GM21717 (cell line): ENCODE measurements at regions not wholly inside any gene's neighbourhood (a gene's known extent, or its start where the extent isn't known, plus 50 kb on each side); places are given as distances from the start of the nearest gene placed in this dataset.

Experiments used
- ATAC-seq: cut with Tn5 transposase; IDR thresholded peaks from one replicate; pipeline ENCODE4 v1.9.1; 2021; ENCODE audit warnings: mild to moderate bottlenecking, moderate library complexity; ENCODE audit not compliant: unreplicated experiment

DNA sequence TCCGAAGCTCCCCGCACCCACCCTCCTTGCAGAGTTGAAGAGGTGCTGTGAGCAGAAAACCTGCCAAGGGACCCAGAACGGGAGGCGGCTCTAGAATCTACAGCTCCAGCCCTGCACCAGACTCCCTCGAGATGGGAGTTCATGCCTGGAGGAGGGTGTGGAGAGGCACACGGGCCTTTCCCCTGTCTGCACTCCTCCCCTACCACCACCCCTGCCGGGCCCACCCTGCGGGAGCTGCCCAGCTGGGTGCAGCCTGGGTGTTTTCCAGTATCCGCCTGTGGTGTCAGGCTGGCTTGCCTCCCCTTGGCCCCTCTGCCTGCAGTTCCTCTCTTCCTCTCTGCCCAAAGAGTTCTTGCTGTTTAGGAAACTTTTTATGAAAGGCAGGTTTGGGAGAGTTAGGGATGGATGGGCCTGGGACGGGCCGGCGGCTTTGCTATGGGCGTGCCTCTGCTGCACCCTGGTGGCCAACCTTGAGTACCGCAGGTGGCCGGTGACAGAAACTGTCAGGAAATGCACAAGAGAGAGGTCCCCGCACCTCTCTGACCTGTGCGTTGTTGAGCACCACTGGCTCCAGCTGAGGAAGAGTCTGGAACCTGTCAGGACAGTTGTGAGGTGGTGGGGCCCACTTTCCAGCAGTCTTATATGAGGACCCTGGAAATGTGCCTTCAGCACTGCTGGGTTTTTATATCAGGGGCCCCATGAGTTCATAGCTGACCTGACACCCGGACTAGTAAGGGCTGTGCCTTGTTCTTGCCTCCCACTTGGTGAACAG lies 354.1 kb downstream of the SEC14L1 start:
- ATAC-seq: no peak

DNA sequence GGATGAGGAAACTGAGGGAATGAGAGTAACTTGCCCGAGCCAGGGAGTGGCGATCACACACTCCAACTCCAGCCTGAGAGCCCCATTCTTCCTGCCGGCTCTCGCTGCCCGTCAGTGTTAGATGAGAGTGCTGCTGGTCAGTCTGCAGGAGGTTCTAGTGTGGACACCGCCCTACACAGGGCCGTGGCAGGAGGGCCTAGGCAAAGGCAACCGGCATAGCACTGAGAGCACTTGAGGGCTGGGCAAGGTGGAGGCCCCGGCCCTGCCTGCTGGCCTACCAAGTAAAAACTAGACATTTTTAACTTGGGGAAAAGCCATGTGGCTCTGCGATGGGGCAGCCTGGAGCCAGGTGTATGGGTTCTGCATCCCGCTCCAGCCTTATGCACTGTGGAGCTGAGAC lies 354.8 kb downstream of the SEC14L1 start:
- ATAC-seq: no peak

DNA sequence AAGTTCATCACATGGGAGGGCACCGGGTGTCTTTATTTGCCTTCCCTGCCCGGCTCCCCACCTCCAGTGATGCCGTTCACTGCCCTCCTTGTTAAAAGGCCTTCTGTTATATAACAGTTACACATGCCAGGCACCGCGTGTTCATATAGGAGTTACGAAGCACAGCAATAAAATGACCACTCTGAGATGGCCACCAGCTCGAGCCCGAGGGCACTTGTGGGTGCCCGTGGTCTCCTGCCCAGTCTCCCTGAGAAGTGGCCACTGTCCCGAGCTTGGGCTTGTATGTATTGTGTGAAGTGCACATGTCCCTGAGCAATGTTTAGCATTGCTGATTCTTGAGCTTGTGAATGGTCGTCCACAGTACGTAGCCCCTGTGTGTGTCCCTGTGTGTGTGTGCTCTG lies 355.6 kb downstream of the SEC14L1 start:
- ATAC-seq: no peak

DNA sequence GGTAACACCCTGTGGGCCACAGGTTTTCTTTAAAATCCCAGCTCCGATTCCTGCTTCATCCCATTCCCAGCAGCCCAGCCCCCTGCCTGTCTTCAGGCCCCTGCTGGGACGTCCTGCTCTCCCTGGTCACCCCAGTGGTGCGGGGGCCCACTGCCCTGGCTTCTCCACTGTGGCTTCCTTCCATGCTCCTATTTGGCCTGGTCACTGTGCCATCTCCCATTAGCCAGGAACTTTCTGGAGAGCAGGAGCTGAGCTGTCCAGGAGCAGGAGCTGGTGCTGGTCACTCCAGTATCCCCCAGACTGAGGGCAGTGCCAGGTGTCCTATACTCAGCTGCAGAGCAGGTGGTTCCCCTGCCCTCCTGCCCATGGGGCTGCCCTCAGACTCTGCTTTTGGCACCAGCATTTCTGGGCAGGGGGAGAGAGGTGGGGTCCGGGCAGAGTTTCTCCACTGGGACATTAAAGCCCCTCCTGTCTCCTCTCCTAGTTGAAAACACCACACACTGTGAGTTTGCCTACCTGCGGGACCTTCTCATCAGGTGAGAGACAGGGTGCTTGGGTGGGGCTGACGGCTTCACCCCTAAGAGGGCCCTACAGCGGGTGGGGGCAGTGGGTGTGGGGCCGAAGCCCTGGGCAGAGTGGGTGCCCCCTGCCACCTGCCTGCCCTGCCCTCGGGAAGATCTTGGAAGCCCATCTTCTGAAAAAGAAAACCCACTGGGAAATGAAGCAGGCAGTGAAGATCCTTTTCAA lies 356.2 kb downstream of the SEC14L1 start:
- ATAC-seq: no peak

DNA sequence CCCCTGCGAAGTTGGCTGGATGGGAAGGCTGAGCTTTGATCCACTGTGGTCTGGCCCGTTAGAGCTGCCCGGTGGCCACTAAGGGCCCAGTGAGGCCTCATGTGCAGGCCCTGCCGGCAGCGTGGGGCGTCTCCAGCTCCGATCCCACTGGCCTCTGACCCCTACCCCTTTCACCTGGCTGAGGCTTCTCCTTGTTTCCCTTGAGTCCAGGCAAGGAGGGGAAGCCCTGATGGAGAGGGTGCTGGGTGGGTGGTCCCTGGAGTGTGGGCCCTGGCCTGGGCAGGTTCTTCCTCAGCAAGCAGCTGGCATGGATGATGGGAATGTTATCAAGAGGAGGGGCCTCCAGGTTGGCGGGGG lies 356.8 kb downstream of the SEC14L1 start:
- no peak for ATAC-seq

DNA sequence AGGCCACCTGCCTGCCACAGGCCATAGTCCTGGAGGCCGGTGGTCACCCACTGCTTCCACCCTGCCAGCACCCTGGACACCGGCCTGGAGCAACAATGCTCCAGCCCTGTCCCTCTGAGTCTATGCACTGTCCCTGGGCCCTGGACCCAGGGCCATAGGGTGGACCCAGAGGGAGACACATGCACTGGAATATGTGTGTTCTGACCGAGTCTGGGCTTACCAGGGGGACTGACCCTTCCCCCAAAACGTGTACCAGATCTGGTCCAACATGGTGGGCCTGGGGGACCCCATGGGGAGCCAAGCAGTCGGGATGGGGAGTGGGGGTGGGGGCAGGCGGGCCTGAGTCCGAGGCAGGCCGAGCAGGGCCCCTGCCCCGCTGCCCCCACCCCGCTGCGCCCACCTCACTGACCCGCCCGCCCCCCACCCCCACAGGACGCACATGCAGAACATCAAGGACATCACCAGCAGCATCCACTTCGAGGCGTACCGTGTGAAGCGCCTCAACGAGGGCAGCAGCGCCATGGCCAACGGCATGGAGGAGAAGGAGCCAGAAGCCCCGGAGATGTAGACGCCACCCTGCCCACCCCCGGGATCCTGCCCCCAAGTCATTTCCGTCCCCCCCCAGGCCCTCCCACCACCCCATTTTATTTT lies 357.4 kb downstream of the SEC14L1 start:
- no peak for ATAC-seq

DNA sequence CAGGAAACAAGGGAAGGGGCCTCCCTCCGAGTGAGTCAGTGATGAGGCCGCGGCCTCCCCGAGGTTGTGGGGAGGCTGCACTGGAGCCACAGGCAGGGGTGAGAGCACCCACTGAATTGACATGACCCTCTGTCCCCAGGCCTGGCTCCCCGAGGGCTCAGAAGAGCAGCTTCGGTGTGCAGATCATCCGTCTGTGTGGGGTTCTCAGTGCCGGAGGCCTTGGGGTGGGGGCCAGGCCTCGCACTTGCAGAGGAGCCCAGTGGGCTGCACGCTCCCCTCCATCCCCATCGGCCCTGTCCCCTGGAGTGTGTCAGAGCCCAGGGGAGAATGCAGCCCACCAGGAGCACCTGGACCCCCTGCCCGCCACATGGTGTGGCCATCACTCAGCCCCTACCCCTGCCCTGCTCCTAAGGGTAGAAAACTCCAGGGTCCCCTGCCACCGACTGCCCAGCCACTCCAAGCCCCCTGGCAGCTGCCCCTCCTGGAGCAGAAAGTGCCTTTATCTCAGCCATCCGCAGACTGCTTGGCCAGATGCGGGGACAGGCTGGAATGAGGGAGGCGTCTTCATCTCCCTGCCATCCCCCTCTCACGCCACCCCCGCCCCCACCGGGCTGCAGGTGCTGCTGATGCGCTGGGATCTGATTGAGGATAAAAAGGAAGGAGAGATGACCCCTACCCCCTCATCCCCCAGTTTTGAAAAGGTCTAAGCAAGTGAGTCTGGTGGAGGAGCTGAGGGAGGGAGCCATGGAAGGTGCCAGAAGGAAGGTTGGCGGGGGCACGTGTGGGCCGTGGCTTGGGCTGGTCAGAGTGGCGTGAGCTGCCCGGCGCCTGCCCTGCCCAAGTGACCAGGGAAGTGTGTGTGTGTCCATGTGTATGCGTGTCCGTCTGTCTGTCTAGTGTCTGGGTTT lies 358.3 kb downstream of the SEC14L1 start:
- ATAC-seq: no peak

DNA sequence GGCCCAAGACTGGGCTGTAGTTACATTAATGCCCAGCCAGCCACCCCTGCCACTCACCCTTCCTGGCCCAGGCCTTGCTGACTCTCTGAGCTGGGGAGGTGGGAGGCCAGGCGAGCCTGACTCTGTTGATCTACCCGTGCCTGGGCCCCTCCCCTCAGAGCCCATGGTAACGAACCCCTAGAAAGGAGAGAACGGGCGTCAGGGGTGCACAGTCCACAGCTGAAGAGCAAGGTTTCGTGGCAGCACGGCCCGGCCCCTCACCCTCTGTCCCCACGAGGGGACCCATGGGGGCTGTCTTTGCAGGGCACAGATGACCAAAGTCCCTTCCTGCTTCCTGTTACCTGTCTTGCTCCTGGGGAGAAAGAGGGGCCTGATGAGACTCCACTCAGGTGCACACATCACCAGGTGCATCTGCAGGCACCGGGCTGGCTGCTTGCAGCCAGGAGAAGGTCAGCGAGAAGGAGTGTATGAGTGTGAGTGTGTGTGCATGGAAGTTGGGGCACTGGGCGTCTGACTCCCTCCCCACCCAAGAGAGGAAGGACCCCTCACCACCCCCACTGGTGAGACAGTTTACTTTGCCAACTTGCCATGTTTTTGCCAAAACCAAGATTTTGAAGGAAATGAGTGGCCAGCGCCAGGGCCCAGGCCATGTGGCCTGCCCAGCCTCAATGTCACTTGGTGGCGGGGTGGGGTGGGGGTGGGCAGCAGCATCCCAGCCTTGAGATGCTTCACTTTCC lies 359.1 kb downstream of the SEC14L1 start:
- no peak for ATAC-seq

DNA sequence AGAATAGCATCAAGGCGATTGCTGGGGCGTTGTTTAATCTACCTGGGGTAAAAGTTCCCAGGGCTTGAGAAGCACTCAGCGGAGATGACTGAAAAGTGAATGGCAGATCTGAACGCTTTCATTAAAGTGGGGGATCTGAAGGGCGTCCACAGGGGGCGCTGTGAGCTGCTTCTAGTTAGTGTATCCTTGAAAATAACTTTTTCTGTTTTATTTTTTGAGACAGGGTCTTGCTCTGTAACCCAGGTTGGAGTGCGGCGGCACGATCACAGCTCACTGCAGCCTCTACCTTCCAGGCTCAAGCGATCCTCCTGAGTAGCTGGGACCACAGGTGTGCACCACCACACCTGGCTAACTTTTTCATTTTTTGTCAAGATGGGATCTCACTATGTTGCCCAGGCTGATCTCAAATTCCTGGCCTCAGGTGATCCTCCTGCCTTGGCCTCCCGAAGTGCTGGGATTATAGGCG lies 360.4 kb downstream of the SEC14L1 start:
- no peak for ATAC-seq

DNA sequence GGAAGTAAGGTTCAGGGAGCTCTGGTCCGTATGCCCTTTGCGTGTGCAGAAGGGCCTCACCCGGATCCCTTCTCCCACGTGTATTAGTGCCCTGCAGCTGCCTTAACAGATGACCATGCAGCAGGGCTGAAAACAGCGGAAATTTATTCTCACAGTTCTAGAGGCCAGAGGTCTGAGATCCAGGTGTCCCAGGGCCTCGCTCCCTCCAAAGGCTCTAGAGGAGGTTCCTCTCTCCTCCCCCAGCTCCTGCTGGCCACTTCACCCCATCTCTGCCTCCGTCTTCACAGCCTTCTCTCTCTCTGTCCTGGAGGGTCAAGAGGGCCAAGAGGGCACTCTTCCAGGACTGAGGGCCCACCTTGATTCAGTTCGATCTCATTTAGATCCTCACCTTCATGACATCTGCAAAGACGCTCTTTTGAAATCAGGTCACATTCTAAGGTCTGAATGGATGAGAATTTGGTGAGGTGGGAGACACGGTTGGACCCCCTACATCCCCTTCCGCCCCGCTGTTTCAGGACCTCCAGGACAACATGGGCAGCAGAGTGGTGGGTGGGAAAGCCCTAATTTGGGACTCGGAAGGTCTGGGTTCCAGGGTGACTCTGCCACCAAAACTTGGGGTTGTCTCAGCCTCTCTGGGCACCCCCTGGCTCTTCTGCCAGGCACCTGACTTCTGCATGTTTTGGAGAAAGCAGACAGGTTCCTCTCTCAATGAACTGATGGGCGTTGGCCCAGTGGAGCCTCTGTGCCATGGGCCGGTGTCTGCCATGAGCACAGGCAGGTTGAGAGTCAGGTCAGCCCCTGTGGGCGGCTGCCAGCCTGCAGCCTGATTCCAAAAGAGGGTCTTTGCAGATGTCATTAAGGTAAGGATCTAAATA lies 361.2 kb downstream of the SEC14L1 start:
- ATAC-seq: no peak

DNA sequence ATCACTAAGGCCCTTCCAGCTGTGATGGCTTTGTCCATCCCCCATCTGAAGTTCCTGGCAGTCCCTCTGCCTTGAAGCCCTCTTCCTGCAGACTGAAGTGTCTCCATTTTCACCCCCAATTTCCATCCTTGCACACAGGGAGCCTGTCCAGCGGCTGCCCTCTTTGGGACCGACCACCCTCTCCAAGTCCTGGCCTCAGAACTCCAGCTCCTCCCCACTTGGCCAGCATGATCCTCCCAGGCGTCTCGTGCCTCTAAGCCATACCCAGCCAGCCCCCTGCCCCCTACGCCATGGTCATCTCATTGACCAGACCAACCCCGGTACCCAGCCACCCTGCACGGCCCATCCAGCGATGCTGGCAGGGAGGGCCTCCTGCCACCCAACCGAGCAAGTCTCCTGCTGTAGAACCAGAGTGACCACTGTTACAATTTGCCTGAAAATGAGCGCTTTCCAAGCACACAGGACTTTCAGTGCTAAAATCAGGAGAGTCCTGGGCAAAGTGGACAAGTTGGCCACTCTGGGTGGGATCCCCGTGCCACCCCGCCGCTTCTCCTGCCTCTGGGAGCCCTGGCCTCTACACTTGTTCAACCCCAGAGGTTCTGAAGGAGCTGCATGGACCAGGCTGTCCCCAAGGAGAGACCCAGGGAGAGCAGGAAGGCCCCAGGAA lies 362.0 kb downstream of the SEC14L1 start:
- ATAC-seq: no peak

DNA sequence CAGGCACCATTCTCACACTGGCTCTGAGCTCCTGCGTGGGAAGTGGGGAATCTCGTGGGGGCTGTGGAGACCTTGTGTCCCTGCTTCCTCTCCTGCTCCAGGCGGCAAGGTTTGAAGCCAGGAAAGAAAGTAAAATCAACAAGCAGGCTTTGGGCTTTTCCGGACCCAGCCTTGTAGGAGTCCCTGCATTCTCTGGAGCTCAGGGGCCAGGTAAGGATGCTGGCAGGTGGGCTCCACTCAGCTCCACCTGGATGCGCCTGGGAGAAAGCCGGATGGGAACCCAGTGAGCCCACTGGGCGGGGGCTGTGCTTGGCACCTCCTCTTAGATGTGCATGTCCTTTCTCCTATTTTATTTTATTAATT lies 362.5 kb downstream of the SEC14L1 start:
- no peak for ATAC-seq

DNA sequence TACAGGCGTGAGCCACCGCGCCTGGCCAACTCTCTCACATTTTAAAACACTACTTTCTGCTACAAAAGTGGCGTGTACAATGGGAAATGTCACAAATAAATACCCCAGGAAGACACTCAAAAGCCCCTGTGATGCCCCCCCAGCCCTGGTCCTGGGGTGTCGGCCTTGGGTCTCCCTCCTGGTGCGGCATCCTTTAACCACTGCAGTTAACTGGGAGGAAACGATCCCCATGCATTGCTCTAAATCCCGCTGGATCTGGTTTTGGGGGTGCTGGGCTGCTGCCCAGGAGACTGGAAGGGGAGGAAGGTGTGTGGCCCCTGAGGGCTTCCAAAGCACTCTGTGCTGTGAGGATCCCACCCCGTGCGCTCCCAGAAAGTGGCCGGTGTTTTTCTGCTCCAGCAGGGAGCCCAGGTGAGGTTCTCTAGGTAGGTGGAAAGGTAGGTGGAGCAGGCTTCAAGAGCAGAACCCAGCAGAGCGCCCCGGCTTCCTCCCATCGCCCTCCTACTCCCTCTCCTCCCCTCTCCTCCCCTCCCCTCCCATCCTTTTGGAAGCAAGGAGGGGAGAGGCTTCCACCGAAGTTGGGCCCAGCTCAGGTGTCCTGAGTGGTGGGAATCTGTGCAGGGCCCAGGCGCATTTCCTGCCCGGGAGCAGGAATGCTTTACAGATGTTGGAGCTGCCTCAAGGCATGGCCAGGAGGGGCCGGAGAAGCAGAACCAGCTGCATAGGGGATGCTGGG lies 363.3 kb downstream of the SEC14L1 start:
- no peak for ATAC-seq

DNA sequence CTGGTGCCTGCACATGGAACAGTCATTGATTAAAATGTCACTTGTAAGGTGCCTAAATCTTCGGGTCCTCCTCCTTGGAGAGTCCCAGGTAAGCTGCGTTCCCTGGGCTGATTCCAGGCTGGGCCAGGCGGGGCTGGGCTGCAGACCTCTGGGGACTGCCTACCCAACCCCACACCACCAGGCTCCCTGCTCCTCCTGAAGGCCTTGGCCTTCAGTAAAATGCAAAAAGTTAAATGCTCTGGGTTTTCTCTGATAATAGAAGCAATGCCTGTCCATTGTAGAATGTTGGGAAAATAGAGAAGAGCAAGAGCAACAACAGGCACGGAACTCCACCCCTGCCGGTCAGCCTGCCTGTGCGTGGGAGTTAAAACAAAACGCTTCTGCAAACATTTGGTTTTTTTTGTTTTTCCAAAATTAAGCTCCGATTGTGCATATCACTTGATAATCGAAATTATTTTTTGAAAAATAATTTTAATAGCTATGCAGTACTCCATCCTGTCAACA lies 363.9 kb downstream of the SEC14L1 start:
- ATAC-seq: no peak

DNA sequence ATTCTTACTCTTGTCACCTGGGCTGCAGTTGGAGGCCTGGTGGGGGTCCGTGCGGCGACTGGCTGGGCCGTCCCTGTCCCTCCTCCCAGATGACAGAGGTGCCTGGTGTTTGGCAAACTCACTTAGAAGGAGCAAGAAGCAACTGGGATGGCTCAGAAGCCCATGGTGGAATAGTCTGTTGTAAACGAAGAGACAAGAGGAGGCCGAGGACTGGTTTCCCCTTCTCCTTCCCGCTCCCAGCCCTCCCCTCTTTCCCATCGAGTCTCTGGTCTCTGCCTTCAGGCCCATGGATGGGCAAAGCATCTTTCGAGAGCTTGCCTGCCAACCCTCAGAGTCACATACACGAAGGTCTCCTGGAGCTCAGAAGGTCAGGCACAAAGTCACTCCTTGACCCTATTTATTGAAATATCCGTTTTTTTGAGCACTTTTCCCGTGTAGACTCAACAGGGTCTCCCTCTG lies 364.4 kb downstream of the SEC14L1 start:
- no peak for ATAC-seq

DNA sequence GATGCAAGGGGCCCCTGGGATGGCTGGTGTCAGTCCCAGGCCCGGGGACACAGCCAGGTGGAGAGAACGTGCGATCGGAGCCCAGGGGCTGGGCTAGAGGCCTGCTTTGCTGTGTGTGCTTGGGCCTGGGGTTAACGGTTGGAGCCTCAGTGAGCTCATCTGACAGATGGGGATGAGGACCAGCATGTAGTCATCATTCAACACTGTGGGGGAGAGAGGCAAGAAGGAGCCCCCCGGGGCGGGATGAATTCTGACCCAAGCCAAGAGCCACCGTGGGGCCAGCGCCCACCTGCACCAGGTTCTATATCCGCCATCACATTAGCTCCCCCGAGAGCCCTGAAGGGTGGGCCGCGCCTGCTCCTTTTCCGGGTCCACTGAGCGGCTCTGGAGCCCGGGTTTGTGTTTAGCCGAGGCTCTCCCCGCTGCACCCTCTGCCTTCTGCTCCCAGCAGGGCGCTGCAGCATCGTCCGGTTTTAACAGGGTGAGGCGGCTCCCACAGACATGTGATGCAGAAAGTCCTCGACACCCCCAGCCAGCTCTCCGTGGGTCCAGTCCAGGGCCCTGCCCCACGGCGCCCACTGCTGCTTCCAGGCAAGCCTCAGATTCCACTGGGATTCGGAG lies 365.7 kb downstream of the SEC14L1 start:
- no peak for ATAC-seq

DNA sequence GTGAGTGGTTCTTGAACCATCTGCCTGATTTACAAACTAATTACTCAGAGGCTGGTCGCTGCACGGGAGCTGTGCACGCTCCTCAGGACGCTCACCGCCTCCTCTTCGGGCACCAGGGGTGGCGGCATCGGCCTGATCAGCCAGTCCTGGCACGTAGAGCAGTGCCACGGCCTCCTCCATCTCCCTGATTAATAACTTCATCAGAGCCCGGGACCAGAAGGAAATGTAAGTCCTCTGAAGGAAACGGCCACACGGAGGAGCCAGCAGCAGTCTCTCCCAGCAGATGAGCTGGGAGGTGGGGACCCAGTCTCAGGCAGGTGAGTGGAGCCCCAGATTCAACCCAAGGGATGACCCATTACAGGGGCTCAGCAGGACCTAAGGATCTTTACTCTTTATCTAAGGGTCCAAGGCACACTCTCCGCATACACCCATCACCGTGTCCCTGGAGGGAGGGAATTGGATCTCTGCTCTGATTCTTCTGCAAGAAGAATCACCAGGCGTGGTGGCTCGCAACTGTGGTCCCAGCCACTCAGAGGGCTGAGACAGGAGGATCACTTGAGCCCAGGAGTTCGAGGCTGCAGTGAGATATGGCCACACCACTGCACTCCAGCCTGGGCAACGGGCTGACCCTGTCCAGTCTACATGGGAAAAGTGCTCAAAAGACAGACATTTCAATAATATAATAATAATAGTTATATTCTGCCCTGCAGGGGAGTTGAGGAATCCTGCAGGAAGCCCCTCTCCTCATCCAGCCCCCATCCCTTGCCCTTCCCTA lies 366.5 kb downstream of the SEC14L1 start:
- ATAC-seq: no peak
